COLO668 (cell line): ENCODE measurements at regions not wholly inside any gene's neighbourhood (a gene's known extent, or its start where the extent isn't known, plus 50 kb on each side); places are given as distances from the start of the nearest gene placed in this dataset.
"Not testable (repeated sequence)": the region's sequence is repeated elsewhere in the genome, so short reads cannot be mapped to it uniquely, and the experiment has no call there.

Experiments
- DNase-seq: peaks from one replicate; lab custom pipeline; 2025; ENCODE audit not compliant: unreplicated experiment; lab: John Stamatoyannopoulos, UW

DNA sequence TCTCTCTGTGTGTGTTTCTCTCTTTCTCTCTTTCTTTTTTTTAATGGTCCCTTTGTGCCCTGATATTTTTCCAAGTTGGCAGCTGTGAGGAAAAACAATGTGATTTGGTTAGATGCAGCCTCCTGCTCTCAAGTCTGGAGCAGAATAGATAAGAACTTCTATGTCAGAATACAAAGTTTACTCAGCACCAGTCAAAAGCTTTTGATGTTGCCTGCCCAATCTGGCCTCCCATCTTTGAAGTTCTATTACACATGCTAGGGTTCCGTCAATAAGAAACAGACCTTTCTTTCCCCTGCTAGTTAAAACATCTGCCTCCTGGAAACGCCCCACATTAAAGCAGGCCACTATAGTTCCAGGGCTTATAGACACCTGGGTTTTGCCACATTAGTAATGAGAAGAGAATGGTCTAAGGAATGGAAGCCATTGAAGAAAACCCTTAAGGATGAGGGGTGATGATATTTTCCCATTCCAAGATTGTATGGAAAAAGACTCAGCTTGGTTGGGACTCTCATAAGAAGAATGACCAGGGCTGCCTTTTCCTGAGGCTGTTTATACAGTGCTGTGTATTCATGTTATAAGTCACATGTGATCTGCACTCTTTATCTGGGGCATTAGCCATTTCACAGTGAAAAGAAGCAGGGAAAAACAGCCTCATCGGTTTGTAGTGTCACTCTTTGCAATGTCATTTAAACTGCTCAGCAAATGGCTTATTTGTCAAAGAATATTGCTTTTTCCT, 414.7 kb upstream of the PROX1 start:
- DNase-seq = no peak

DNA sequence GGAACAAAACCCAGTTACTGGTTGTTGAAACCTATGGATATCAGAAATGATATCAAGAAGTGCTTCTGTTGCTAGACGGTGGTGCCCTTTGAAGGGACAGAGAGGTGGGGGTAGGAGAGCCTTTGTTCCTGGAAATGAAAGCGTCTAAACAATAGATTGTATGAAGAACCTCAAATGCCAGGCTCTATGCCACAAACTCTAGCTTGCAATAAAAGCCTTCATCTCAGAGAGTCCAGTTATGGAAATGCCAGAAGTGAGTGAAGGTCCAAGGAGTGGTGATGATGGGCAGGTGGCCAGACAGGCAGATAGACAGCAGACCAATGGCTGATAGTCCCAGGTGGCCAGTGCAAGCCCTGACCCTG, 414.1 kb upstream of the PROX1 start:
- DNase-seq = no peak

GRCh38 chr1:213582976-213583567, 404.7 kb upstream of the PROX1 start:
- no peak for DNase-seq

DNA sequence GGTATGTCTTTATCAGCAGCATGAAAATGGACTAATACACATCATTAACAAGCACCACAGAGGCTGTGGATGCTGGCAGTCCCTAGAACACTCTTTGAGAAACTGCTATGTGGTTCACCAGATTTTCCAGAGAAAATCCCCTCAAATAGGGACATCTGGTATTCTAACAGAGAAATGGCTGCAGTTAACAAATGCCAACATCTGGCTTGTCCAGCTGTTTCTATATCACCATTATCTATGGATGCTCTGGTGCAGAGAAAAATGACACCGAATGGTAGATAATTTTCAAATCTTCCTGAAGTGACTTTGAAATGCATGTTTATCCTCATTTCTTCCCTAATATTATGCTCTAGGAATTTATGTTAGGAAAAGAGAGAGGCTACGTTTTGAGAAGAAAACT, 403.5 kb upstream of the PROX1 start:
- DNase-seq = no peak

GRCh38 chr1:213585402-213585801, 402.4 kb upstream of the PROX1 start:
- DNase-seq = no peak

DNA sequence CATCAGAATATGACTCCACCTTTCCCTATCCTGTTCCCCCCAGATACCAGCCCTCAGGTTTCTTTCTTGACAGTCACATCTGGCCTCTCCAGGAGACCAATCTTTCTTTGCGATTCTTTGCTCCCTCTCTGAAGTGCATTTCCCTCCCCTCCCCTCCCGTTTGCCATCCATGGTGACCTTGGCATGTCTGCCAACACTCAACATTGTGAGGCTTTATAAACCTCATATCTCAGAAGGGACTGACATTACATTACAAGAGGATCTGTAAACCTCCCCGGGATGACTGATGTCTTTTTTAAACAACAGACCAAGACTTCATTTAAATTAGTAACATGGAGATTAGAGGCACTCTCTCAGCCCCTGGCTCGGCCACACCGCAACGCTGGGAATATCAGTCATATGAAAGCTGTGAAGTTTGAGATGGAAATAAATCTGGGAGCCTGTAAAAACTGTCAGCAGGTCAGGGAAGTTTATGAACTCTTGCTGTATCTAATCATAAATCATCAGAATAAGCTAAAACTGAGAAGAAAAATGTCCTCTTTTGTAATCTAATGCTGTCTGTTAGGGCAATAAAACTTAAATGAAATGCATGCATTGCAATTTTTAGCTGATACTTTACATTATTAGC, 401.7 kb upstream of the PROX1 start:
- no peak for DNase-seq

GRCh38 chr1:213586587-213586972, 401.2 kb upstream of the PROX1 start:
- no peak for DNase-seq

DNA sequence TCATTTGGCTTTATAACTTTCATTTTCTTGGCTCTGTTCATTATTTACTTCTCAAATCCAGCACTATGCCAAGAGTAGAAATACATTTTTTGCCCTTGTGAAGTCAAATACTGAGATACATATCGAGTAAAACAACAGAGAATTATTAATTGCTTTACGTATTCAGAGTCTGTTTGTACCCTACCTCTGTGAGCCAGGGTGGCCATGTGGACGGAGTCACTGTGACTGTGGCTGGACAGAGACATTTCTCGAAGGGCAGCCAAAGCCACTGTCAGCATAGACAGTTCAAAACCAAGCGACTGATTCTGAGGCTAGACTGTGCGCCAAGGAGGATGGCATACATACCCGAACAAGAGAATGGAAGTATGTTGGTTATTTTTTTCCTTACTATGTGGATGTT, 391.0 kb upstream of the PROX1 start:
- no peak for DNase-seq

DNA sequence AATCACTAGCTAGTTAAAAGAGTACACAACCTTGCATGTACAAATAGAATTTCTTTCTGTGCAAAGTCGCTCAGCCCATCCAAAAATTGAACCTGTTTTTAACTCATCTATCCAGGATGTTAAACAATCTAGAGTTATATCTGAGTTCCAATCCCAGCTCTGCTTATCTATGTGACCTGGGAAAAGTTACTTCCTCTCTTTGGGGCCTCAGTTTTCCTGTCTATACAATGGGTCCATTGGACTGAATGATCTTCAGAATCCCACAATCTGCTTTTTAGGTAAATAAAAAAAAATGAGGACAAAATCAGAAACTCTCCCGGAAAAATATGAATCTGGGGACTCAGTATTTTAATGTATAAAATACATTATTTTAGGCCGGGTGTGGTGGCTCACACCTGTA, 389.5 kb upstream of the PROX1 start:
- no peak for DNase-seq

DNA sequence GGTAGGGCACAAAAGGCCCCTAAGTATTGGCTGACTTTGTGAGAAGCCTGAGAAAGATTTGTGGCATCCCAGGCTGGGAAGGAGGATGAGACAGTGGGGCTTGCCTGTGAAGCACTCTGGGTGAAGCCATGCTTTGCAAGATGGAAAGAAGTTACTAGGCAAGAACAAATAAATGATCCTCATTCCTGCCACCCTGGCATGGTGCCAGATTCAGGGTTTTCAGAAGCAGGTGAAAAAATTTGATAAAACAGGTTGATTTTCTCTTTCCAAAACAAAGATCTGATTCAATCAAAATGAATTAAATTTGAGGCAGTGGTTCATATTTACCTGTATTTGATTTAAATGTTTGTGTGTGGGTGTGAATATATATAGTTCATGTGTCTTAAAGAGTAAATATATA, 386.9 kb upstream of the PROX1 start:
- peak; percentile 21 for DNase-seq

DNA sequence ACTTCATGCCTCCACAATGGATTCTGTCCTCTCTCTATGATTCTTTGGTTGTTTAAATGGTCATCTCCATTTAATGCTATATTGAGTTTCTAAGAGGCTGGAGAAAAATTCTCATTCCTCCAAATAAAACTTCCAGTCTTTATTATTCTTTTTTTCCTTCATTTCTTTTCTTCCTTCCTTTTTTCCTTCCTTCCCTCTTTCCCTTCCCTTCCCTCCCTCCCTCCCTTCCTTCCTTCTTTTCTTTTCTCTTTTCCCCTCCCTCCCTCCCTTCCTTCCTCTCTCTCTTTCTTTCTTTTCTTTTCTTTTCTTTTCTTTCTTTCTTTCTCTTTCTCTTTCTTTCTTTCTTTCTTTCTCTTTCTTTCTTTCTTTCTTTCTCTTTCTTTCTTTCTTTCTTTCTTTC, 386.1 kb upstream of the PROX1 start:
- not testable (repeated sequence) for DNase-seq

DNA sequence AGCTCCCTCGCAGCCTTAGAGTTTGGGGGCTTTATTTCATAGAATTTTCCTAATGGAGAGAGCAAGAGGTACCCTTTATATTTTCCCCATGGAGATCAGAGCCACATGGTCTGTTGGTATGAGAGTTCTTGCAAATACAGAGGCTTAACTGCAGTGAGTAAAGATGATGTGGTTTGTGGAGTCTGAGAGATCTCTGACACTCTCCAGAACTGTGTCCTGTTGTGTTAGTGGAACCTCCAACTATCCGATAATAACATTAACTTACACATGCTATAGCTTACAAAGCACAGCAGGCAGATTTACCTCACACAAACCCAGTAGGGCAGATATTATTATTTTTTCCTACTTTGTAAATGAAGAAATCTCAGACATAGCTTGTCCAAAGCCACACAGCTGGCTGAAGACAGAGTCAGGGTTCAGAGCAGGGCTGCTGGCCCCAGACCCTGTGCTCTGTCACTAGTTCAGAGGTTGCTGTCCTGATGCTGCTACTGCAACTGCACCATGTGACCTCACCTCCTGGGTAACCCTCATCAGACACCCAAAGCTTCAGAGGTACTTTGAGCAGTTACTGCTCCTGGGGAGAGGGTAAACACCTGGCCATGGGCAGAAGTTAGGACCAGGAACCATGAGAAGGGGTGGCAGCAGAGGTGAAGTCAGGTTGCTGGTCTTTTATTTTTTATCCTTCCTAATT, 384.8 kb upstream of the PROX1 start:
- no peak for DNase-seq

- DNase-seq = no peak
Observed at GRCh38 chr1:213604477-213604876, 383.3 kb upstream of the PROX1 start.

- DNase-seq = no peak
Observed at GRCh38 chr1:213605732-213606131, 382.0 kb upstream of the PROX1 start.

DNA sequence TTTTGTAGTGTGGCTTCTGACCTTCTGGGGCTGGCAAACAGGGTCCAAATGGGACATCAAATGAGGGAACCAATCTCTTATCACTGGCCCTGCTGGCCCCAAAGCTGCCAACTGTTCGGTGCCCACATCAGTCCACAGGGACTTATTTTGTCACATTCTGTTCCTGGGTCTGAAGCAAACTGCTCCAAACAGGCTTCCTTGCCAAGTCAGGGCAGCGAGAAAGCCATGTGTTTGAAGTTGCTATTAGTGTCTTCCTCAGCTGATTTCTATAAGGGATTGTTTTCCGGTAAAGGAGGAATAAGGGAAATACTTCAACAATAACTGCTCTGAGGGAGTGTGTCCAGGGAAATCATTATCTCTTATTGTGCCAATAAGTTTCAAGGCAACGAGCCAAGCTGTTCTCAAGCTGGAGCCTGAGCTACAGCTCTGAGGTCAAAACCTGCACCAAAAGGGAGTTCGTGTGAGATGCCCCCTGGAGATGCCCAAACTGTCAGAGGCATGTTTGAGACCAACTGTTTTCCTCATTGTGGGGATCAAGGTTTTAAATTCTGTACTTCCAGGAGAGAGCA, 381.4 kb upstream of the PROX1 start:
- DNase-seq = no peak

DNA sequence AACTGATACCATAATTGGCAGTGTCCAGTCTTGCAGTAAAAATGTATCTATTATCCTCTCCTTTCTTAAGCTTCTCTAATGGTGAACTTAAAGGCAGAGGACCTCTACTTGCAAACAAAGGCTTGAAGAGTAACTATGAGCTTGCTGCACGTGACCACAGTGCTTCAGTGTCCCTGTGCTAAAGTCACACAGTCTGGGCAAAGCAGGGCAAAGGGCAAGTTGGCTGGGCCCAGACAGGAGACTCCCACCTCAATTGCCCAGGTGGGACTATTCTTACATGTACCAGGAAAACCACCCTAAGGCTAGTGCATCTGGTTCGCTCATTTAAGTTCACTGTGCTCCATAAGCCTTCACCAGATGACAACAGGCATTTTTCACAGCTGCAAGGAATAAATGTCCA, 374.2 kb upstream of the PROX1 start:
- DNase-seq = no peak

- DNase-seq = no peak
Observed at GRCh38 chr1:213615226-213615916, 372.4 kb upstream of the PROX1 start.

GRCh38 chr1:213617133-213617532, 370.6 kb upstream of the PROX1 start:
- DNase-seq = no peak

DNA sequence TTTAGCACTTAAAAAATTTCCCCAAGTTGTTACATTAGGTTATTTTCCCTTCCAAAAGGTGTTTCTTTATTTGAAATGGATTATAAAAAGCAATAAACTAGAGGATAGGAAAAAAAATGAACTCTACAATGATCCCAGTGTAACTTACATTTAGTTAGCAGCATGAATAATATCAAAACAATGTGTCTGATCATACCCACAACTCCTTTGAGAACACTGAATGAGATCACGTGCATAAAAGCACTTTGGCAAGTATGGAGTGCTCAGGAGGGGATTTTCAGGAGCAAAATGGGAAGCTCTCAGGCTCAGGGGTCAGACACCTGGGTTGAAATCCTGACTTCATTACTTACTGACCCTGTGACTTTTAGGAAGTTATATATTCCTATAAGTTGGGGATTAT, 369.7 kb upstream of the PROX1 start:
- no peak for DNase-seq

DNA sequence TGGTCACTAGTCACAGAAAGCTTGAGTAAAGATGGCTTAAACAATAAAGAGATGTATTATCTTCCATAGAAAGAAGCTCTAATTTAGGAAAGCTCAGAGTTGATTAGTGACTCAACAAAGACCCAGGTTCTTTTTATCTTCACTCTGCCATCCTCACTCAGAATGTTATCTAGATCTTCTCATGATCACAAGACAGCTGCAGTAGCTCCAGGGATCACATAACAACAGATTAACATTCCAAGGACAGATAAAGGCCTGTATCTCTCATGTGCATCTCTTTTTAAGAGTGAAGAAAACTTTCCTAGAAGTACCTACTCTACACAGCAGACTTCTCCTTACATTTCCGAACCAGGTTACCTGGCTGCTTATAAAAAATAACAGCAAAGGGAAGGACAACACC, 368.7 kb upstream of the PROX1 start:
- DNase-seq = no peak

- no peak for DNase-seq
Observed at GRCh38 chr1:213621077-213621476, 366.7 kb upstream of the PROX1 start.
